Body of pancreas (tissue), 4 donors: ENCODE measurements at regions not wholly inside any gene's neighbourhood (a gene's known extent, or its start where the extent isn't known, plus 50 kb on each side); places are given as distances from the start of the nearest gene placed in this dataset.

Source experiments
- POLR2A ChIP-seq, 3 donors: fragments of 450-650 bp; IDR thresholded peaks; one replicate each; pipeline ENCODE4 v1.6.1; 2016; ENCODE audit warnings: antibody characterized with exemption in 3 of 3, mild to moderate bottlenecking in 2 of 3
- TF ChIP-seq, protein P1 (sequence below), 7 experiments: fragments of 450-650 bp in 4 of 7; fragments of 200-600 bp in 3 of 7; sonication (generic) in 3 of 7; IDR thresholded peaks; one replicate each; pipeline ENCODE4 v1.5.1; 2016 to 2019; ENCODE audit warnings: antibody characterized with exemption in 7 of 7

DNA sequence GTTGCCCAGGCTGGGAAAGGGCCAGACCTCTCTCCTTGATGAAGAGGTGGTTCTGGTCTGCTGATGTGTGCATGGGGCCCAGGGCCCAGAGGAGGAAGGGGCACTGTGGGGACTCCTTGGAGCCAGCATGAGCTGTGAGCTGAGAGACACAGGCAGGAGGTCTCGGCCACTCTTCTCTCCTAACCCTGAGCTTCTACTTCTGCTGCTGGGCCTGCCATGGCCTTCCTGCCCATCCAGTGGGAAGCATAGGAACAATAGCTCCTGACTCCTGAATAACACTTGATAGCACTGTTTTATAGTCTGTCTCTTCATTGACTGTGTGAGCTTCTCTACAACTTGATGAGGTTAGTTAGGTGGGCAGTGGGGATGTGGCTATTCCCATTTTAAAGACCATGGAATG, 181.1 kb downstream of the UTP18 start:
- TF ChIP-seq, protein P1, sequence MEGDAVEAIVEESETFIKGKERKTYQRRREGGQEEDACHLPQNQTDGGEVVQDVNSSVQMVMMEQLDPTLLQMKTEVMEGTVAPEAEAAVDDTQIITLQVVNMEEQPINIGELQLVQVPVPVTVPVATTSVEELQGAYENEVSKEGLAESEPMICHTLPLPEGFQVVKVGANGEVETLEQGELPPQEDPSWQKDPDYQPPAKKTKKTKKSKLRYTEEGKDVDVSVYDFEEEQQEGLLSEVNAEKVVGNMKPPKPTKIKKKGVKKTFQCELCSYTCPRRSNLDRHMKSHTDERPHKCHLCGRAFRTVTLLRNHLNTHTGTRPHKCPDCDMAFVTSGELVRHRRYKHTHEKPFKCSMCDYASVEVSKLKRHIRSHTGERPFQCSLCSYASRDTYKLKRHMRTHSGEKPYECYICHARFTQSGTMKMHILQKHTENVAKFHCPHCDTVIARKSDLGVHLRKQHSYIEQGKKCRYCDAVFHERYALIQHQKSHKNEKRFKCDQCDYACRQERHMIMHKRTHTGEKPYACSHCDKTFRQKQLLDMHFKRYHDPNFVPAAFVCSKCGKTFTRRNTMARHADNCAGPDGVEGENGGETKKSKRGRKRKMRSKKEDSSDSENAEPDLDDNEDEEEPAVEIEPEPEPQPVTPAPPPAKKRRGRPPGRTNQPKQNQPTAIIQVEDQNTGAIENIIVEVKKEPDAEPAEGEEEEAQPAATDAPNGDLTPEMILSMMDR (IDR thresholded peaks at IDR 0.05) = no peak
- TF ChIP-seq POLR2A (IDR thresholded peaks at IDR 0.05) = no peak
